HG02610 (cell line): ENCODE measurements at regions not wholly inside any gene's neighbourhood (a gene's known extent, or its start where the extent isn't known, plus 50 kb on each side); places are given as distances from the start of the nearest gene placed in this dataset.

ENCODE experiments used
- ATAC-seq: cut with Tn5 transposase; IDR thresholded peaks from one replicate; pipeline ENCODE4 v1.9.1; 2021; ENCODE audit warnings: mild to moderate bottlenecking, moderate library complexity; ENCODE audit not compliant: unreplicated experiment

- ATAC-seq: no peak
These were observed 287.4 kb downstream of the C7orf25 start for GRCh38 chr7:42624471-42624870.

DNA sequence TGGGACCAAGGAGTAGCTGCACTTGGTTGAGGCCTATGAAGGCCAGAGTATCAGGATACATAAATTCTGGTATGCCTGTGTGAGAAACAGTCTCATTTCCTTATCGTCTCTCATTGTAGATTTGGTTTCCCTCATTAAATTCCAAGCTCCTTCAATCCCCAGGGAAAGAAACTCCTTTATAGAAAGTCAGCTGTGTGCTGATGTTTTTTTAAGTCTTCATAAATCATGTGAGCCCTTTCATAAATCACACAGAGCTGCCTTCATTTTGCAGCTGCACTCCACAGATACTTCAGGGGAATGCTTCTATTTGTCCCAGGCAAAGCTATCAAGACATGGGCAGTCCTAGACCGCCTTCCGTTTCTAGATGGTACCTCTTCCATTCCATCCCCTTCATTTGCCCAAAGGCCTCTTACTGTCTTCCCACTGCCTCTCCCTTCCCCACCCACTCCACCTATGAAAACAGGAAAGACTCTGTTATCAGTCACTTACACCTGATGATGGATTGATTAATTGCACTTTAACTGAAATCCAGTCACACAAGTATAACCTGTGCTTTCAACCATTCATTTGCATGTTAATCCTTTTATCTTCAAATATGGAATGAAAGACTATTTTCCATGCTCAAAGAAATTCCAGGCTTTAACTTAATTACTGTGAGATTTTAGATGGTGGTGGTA lies 290.2 kb downstream of the C7orf25 start:
- no peak for ATAC-seq

DNA sequence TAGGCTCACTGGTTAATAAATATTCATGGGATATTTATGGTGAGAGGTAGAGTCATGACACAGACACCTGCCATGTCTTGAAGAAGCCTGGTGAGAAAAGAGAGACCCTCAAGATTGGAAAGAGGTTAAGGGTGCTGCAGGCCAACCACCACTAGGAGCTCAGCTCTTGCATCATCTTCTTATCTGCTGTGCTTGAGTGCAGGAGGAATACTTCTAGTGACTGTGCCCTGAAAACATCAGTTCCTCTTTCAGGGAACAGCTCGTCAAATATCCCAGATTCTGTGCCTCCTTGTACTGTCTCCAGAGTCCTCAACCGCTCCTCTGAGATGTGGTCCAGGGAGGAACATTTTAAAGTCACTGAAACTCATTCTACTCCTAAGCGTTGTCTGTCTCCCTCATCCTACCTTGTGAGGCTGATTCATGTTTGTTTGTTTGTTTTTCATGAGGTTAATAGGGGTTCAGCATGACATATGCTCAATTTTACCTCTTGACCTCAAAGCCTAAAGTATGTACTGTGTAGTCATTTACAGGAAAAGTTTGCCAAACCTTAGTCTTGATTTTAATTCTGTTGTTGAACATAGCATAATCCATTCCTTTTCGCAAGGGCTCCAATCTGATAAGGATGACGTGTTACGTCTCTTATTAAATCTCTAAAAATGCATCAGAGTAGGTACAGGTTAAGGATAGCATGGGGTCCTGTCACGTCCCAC lies 293.1 kb downstream of the C7orf25 start:
- ATAC-seq: no peak

- ATAC-seq: no peak
These were observed 293.9 kb downstream of the C7orf25 start for GRCh38 chr7:42617806-42618457.

DNA sequence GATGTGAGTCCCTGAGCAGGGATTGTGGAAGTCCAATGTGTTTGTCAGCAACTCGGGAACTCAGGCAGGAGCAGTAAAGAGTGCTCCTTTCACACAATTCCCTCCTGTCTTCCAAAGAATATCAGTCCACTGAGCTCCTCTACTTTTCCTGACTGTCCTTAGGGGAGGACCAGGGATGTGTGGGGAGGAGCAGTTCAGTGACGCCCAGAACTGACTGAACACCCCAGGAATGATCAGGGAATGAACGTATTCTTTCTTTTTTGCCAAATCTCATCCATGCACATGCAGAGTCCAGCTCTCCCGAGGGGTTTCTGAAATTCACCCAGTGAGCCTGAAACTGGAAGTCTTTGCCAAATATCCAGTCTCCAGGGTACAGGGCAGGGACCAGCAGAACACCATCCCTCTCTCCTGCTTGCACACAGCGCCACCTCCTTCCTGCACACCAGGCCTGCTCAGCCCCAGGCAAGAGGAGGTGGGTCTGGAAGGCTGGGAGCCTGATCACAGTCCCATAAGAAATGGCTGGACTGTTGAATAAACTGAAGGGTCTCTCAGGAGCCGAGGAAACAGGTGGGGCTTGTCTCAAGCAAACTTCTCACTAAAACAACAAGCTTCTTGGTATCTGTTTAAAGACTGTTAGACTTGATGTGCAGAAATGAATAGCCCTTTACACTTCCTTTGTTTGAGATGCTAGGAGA lies 294.7 kb downstream of the C7orf25 start:
- no peak for ATAC-seq

DNA sequence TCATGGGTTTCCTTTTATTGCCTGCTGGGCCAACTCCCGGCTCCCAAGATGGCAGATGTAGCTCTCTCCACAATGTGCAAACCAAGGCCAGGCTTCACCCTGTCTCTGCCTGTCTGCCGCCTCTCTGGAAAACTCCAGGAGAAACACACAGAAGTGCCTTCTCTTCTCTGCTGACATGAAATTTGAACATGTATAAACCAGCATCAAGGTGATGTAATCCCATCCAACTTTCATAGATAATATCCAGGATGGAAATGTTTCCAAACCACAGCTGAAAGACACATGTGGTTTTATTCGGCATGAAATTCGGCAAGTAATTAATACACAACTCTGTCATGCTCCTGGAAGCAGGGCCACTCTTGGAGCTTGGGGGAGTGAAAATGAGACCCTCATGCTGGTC lies 297.2 kb downstream of the C7orf25 start:
- ATAC-seq: no peak

DNA sequence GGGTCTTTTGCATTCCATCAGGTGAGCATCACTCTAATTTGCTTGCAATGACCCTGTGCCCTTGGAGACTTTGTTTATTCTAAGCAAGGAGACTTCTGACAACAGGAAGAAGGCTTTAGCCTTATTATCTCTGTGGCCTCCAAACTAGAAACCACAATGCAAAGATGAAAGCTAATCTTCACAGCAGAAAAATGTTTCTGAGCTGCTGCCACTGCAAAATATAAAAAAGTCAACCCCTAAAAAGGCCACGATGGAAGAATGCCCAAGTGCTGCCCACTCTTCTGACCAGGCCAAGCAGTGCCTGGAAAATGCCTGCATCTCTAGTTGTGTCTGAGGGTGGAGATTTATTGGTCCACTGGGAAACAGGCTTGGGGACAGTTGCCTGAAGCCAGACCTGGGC lies 299.9 kb downstream of the C7orf25 start:
- no peak for ATAC-seq

- ATAC-seq: no peak
These were observed 300.5 kb downstream of the C7orf25 start for GRCh38 chr7:42611289-42611928.

DNA sequence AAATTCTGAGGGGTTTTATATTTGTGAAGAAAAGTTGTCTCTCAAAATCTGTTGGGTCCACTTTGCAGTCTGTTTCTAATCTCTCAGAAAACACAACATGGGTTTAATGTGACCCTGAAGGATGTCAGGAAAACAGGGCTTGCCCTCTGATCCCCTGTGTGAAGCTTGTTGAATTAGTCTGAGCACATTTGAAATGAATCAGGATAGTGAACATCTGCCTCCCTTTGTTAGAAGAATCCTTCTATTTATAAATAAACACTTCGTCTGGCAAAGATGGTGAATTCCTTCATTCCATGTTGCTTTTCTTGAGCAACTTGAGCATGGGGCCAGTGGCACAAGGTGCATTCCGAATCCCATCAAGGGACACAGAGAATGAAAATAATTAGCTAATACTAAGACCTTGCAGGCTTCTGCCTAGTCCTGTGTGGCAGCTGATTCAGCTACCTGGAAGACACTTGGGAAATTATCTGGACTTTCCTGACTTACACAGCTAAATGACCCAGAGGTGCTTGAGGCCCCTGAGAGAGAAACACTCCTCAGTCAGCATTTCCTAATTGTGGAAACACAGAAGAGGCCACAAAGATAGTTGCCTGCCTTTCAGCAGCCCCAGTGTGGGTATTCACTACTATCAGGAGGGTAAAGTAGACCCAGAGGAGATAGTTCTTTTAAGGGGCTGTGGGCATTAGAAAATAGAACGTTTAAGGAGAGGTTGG lies 305.5 kb downstream of the C7orf25 start:
- ATAC-seq: no peak

- ATAC-seq: no peak
These were observed 306.3 kb downstream of the C7orf25 start for GRCh38 chr7:42605406-42606192.

- ATAC-seq: no peak
These were observed 308.4 kb downstream of the C7orf25 start for GRCh38 chr7:42603496-42603895.

DNA sequence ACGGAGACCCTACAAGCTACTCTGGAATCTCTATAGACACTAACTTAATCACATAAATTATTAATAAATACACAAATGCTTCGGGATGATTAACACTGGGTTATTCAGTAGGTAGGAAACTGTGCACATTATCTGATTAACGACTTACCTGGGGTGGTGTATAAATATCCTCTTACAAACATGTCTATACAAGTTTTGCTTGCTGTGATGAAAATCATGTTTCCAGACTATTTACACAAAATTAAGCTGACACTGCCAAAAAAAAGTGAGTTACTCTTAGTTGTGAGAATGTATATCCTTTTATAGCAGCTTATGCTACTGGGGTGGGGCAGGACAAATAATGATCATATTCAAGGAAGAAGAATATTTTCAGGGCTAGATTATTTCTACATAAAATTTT lies 314.6 kb downstream of the C7orf25 start:
- ATAC-seq: no peak

DNA sequence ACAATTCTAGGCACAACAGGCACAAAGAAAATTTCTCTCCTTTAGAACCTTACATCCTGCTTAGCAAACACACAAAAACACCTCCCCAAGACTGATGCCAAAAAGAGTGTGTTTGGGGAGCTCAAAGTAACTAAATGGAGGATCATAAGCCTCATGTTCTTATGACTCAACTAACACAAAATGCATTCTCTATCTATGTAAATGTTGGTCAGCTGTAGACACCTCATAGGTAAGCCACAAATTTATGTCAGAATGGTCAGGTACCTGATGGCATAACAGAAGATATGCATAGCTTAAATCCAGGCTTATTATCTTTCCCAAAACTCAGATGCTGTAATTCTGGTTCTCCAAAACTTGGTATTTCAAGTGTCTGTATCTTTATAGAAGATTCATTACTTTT lies 315.1 kb downstream of the C7orf25 start:
- ATAC-seq: no peak

GRCh38 chr7:42593860-42594259 lies 318.0 kb downstream of the C7orf25 start:
- no peak for ATAC-seq

DNA sequence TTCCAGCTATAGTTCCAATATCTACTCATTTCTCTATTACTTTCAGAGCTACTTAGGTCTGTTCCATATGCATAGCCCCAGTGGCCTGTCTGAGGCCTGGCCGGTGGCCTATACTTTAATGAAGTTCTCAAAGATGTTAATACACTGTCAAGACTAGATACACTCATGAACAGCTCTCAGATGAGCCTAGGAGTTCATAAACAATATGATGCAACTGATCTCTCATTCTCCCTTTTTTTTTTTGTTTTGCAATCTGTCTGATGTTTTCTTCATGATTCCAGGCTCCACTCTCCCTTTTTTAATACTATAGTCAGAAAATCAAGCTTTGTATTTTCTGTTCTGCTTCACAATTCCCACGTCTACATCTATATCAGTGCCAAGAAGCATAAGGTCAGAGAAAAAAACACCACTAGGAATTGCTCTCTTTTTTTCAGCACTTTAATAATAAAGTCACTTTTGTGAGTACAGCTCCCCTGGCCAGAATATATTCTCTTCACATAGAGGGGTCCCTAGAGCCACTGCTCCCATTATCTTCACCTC lies 321.0 kb downstream of the C7orf25 start:
- no peak for ATAC-seq

DNA sequence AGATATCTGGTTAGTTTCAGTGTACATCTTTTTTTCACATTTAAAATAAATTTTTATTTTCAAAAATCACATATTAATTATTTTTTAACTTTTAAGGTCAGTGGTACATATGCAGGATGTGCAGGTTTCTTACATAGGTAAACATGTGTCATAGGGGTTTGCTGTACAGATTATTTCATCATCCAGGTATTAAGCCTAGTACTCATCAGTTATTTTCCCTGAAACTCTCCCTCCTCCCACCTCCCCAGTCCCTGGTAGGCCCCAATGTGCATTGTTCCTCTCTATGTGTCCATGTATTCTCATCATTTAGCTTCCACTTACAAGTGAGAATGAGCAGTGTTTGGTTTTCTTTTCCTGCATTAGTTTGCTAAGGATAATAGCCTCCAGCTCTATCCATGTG lies 323.0 kb downstream of the C7orf25 start:
- no peak for ATAC-seq

- no peak for ATAC-seq
These were observed 324.1 kb downstream of the C7orf25 start for GRCh38 chr7:42587806-42588205.

DNA sequence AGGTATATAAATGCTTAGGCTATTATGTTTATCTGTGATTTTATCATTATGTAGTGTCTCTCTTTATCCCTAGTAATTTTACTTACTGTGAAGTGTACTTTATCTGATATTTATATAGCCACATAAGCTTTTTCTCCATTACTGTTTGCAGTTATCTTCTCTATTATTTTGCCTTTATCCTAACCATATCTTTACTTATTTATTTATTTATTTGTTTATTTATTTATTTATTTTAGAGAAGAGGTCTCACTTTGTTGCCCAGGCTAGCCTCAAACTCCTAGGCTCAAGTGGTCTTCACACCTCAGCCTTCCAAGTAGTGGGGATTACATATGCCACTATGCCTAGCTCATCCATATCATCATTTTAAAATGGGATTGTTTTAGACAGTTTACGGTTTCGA lies 331.8 kb downstream of the C7orf25 start:
- ATAC-seq: no peak

DNA sequence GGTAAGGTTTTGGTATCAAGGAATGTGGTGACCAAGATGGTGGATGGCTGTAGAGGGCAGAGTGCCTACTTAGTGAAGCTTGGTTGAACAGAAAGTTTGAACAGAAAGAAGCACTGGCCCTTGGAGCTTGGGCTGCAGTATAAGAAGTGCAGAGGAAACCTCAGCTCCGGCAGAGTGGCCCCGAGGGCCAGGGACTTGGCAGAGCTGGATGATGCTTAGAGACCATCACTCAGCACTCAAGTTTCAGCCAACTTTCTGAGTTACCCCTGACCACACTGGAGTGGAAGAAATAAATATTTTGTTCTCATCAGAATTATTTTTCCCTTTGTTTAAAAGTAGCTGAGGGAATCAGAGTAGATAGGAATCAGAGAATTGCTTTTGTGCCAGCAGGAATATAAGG lies 336.7 kb downstream of the C7orf25 start:
- ATAC-seq: no peak
